Liver (tissue), 8 donors: ENCODE measurements at regions not wholly inside any gene's neighbourhood (a gene's known extent, or its start where the extent isn't known, plus 50 kb on each side); places are given as distances from the start of the nearest gene placed in this dataset.

Source experiments
- DNase-seq: peaks from one replicate; pipeline ENCODE4 v3.0.0-alpha.2; 2017; ENCODE audit warnings: low spot score
- H3K27ac ChIP-seq, 2 donors: one replicate each; pipeline ENCODE4 v1.7.0; 2013; ENCODE audit warnings: inconsistent platforms in 2 of 2, low read length in 2 of 2, control low read depth in 1 of 2, low read depth in 1 of 2, mild to moderate bottlenecking in 1 of 2
- H3K27me3 ChIP-seq, 4 donors: one replicate each; pipeline versions ENCODE4 v1.6.1 to v1.7.0; 2013; ENCODE audit warnings: low read length in 3 of 4, inconsistent platforms in 1 of 4, mild to moderate bottlenecking in 1 of 4, moderate library complexity in 1 of 4; ENCODE audit not compliant: control insufficient read depth in 4 of 4, insufficient read depth in 4 of 4
- H3K36me3 ChIP-seq, 4 donors: one replicate each; pipeline versions ENCODE4 v1.6.1 to v1.7.0; 2013; ENCODE audit warnings: low read length in 3 of 4, mild to moderate bottlenecking in 3 of 4, low read depth in 1 of 4, moderate library complexity in 1 of 4; ENCODE audit not compliant: control insufficient read depth in 4 of 4, insufficient read depth in 3 of 4
- H3K4me1 ChIP-seq, 4 donors: one replicate each; pipeline versions ENCODE4 v1.6.1 to v1.7.0; 2013; ENCODE audit warnings: low read length in 3 of 4, mild to moderate bottlenecking in 3 of 4, moderate library complexity in 1 of 4; ENCODE audit not compliant: control insufficient read depth in 4 of 4, insufficient read depth in 4 of 4
- H3K4me3 ChIP-seq, 3 donors: one replicate each; pipeline versions ENCODE4 v1.6.1 to v1.7.0; 2013; ENCODE audit warnings: low read length in 3 of 3, control low read depth in 1 of 3, low read depth in 1 of 3, mild to moderate bottlenecking in 1 of 3
- H3K9ac ChIP-seq, 2 donors: one replicate each; pipeline ENCODE4 v1.7.0; 2013; ENCODE audit warnings: low read length in 2 of 2, mild to moderate bottlenecking in 2 of 2, moderate library complexity in 2 of 2, control low read depth in 1 of 2, low read depth in 1 of 2
- H3K9me3 ChIP-seq, 4 donors: one replicate each; pipeline versions ENCODE4 v1.6.1 to v1.7.0; 2013; ENCODE audit warnings: low read length in 3 of 4; ENCODE audit not compliant: control insufficient read depth in 4 of 4
- FOXA1 ChIP-seq: IDR thresholded peaks from 2 replicates; pipeline ENCODE4 v1.6.1; 2016; ENCODE audit warnings: antibody characterized with exemption
- FOXA2 ChIP-seq: IDR thresholded peaks from 2 replicates; pipeline ENCODE4 v1.6.1; 2016; ENCODE audit warnings: antibody characterized with exemption
- GABPA ChIP-seq, 2 donors: IDR thresholded peaks in 1 of 2; conservative IDR thresholded peaks in 1 of 2; 2 replicates each; pipeline ENCODE4 v1.6.1; 2016; ENCODE audit warnings: antibody characterized with exemption in 2 of 2, mild to moderate bottlenecking in 1 of 2, moderate library complexity in 1 of 2
- HNF4A ChIP-seq, 2 donors: conservative IDR thresholded peaks; 2 replicates each; pipeline ENCODE4 v1.6.1; 2016; ENCODE audit warnings: antibody characterized with exemption in 2 of 2, mild to moderate bottlenecking in 2 of 2
- HNF4G ChIP-seq: IDR thresholded peaks from 2 replicates; pipeline ENCODE4 v1.6.1; 2016; ENCODE audit warnings: antibody characterized with exemption
- JUND ChIP-seq, 2 donors: IDR thresholded peaks; 2 replicates each; pipeline ENCODE4 v1.6.1; 2016; ENCODE audit warnings: antibody characterized with exemption in 2 of 2
- NR2F2 ChIP-seq: IDR thresholded peaks from 2 replicates; pipeline ENCODE4 v1.6.1; 2016; ENCODE audit warnings: antibody characterized with exemption
- RAD21 ChIP-seq, 2 donors: IDR thresholded peaks; 2 replicates each; pipeline ENCODE4 v1.6.1; 2016; ENCODE audit warnings: antibody characterized with exemption in 2 of 2, mild to moderate bottlenecking in 2 of 2
- RXRA ChIP-seq, 2 donors: IDR thresholded peaks; 2 replicates each; pipeline ENCODE4 v1.6.1; 2017 to 2018; ENCODE audit warnings: antibody characterized with exemption in 2 of 2, mild to moderate bottlenecking in 1 of 2
- SP1 ChIP-seq: IDR thresholded peaks from 2 replicates; pipeline ENCODE4 v1.6.1; 2018; ENCODE audit warnings: antibody characterized with exemption, mild to moderate bottlenecking
- TAF1 ChIP-seq: conservative IDR thresholded peaks from 2 replicates; pipeline ENCODE4 v1.6.1; 2016; ENCODE audit warnings: antibody characterized with exemption, mild to moderate bottlenecking
- YY1 ChIP-seq: IDR thresholded peaks from 2 replicates; pipeline ENCODE4 v1.6.1; 2016; ENCODE audit warnings: antibody characterized with exemption, mild to moderate bottlenecking
- WGBS: extraction: QIAGEN DNeasy Blood & Tissue Kit; methylation state at CpG from one replicate; pipeline ENCODE4 v1.1.7; 2013; 5-methylcytosine and 5-hydroxymethylcytosine counted together
- TF ChIP-seq, protein P1 (sequence below): IDR thresholded peaks from 2 replicates; pipeline ENCODE4 v1.6.1; 2016; ENCODE audit warnings: antibody characterized with exemption
- TF ChIP-seq, protein P2 (sequence below): fragments of 150-350 bp; IDR thresholded peaks from 2 replicates; pipeline ENCODE4 v1.5.1; 2017; ENCODE audit warnings: improper control_type of control experiment, low read depth, low read length; ENCODE audit not compliant: missing input control
- TF ChIP-seq, protein P3 (sequence below): IDR thresholded peaks from 2 replicates; pipeline ENCODE4 v1.6.1; 2016; ENCODE audit warnings: antibody characterized with exemption
- TF ChIP-seq, protein P4 (sequence below): IDR thresholded peaks from 2 replicates; pipeline ENCODE4 v1.6.1; 2016; ENCODE audit warnings: antibody characterized with exemption
- TF ChIP-seq, protein P5 (sequence below): IDR thresholded peaks from 2 replicates; pipeline ENCODE4 v1.6.1; 2016; ENCODE audit warnings: antibody characterized with exemption, mild to moderate bottlenecking
- donor health status: healthy.
- donor health status: healthy.
- donor health status: healthy.
- donor health status: healthy.
- donor health status: healthy.

DNA sequence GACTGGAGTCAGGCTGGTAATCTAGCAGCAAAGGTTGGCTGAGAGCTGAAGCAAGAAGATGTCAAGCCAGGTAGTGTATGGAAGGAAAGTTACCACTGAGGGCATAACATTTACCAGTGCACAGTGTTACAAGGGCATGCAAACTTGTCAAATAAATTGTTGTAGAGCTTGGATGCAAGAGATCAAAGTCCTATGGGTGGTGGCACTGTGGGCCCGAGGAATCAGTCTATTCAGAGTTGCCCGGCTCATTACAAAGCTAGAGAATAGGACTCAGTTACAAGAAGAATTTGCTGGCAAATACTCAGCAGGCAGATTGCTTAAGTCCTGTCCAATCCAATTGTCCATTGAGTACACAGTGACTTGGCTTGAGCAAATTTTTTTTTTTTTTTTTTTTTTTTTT lies 2043.8 kb downstream of the ARAP2 start (continued):
- TF ChIP-seq, protein P1, sequence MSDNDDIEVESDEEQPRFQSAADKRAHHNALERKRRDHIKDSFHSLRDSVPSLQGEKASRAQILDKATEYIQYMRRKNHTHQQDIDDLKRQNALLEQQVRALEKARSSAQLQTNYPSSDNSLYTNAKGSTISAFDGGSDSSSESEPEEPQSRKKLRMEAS, result peak; percentile 72

DNA sequence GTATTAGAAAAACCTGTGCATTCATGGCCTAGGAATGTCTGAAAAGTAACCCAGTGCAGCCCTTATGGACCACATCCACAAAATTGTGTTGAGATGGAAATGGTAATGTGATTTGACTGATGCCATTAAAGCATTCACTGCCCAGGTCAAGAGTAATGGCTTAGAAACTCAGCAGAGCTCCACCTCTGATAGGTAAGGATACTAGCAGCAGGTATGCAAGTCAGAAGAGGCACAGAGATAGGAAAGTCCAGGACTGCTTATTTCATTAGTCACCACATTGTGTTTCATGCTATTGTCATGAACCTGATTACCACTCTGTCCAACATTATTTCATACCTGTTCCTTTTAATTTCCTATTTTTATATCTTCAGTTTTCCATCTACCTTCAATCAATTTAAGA lies 2042.2 kb downstream of the ARAP2 start:
- DNase-seq, result no peak
- H3K27me3 ChIP-seq, result no peaks in the 10 kb centered on the region
- TF ChIP-seq GABPA (IDR thresholded peaks at IDR 0.05 in 1 of 2, conservative IDR thresholded peaks at IDR 0.05 in 1 of 2) (no peak), JUND (IDR thresholded peaks at IDR 0.05) (no peak), YY1 (no peak), HNF4A (conservative IDR thresholded peaks at IDR 0.05) (no peak), RAD21 (IDR thresholded peaks at IDR 0.05) (no peak), RXRA (IDR thresholded peaks at IDR 0.05) (no peak), FOXA2 (no peak), FOXA1 (no peak), TAF1 (no peak), NR2F2 (no peak)
- TF ChIP-seq, protein P1, result no peak
- TF ChIP-seq, protein P2, sequence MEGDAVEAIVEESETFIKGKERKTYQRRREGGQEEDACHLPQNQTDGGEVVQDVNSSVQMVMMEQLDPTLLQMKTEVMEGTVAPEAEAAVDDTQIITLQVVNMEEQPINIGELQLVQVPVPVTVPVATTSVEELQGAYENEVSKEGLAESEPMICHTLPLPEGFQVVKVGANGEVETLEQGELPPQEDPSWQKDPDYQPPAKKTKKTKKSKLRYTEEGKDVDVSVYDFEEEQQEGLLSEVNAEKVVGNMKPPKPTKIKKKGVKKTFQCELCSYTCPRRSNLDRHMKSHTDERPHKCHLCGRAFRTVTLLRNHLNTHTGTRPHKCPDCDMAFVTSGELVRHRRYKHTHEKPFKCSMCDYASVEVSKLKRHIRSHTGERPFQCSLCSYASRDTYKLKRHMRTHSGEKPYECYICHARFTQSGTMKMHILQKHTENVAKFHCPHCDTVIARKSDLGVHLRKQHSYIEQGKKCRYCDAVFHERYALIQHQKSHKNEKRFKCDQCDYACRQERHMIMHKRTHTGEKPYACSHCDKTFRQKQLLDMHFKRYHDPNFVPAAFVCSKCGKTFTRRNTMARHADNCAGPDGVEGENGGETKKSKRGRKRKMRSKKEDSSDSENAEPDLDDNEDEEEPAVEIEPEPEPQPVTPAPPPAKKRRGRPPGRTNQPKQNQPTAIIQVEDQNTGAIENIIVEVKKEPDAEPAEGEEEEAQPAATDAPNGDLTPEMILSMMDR, result no peak
- TF ChIP-seq, protein P3, sequence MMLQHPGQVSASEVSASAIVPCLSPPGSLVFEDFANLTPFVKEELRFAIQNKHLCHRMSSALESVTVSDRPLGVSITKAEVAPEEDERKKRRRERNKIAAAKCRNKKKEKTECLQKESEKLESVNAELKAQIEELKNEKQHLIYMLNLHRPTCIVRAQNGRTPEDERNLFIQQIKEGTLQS, result no peak
- TF ChIP-seq, protein P4, sequence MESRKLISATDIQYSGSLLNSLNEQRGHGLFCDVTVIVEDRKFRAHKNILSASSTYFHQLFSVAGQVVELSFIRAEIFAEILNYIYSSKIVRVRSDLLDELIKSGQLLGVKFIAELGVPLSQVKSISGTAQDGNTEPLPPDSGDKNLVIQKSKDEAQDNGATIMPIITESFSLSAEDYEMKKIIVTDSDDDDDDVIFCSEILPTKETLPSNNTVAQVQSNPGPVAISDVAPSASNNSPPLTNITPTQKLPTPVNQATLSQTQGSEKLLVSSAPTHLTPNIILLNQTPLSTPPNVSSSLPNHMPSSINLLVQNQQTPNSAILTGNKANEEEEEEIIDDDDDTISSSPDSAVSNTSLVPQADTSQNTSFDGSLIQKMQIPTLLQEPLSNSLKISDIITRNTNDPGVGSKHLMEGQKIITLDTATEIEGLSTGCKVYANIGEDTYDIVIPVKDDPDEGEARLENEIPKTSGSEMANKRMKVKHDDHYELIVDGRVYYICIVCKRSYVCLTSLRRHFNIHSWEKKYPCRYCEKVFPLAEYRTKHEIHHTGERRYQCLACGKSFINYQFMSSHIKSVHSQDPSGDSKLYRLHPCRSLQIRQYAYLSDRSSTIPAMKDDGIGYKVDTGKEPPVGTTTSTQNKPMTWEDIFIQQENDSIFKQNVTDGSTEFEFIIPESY, result no peak
- no peak overlapping the region for H3K9ac ChIP-seq
- peaks cover 0 to 9% (median 1%) of the 10 kb centered on the region in 4 donors for H3K9me3 ChIP-seq
- H3K4me3 ChIP-seq, result no peak overlapping the region
- no peaks in the 10 kb centered on the region for H3K36me3 ChIP-seq
- peaks cover 0 to 7% (median 0%) of the 10 kb centered on the region in 4 donors for H3K4me1 ChIP-seq
- H3K27ac ChIP-seq, result no peak overlapping the region

DNA sequence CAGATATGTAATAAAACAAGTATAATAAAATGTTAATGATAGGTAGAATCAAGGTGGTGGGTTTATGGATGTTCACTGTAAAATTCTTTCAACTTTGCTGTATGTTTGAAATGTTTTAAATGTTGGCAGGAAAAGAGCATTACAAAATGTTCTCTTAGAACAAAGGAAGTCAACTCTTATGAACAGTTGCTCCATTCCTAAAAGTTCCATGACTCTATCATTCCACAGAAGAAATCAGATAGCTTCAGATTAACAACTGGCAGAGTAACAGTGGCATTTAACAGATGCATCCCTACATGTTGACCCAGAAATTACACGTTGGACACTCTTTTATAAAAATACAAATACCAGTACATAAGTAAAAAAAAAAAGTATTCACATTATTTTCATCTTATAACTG lies 2023.7 kb downstream of the ARAP2 start:
- 47% methylated on average over 1 of the region's 1 CpG for WGBS
- DNase-seq, result no peak
- no peak overlapping the region for H3K27ac ChIP-seq
- no peaks in the 10 kb centered on the region for H3K27me3 ChIP-seq
- H3K4me1 ChIP-seq, result no peaks in the 10 kb centered on the region
- H3K4me3 ChIP-seq, result no peak overlapping the region
- H3K9me3 ChIP-seq, result no peaks in the 10 kb centered on the region
- H3K36me3 ChIP-seq, result no peaks in the 10 kb centered on the region
- no peak overlapping the region for H3K9ac ChIP-seq
- no peak for TF ChIP-seq TAF1
- no peak for TF ChIP-seq SP1
- TF ChIP-seq JUND (IDR thresholded peaks at IDR 0.05), result no peak
- TF ChIP-seq NR2F2, result no peak
- TF ChIP-seq, protein P5, sequence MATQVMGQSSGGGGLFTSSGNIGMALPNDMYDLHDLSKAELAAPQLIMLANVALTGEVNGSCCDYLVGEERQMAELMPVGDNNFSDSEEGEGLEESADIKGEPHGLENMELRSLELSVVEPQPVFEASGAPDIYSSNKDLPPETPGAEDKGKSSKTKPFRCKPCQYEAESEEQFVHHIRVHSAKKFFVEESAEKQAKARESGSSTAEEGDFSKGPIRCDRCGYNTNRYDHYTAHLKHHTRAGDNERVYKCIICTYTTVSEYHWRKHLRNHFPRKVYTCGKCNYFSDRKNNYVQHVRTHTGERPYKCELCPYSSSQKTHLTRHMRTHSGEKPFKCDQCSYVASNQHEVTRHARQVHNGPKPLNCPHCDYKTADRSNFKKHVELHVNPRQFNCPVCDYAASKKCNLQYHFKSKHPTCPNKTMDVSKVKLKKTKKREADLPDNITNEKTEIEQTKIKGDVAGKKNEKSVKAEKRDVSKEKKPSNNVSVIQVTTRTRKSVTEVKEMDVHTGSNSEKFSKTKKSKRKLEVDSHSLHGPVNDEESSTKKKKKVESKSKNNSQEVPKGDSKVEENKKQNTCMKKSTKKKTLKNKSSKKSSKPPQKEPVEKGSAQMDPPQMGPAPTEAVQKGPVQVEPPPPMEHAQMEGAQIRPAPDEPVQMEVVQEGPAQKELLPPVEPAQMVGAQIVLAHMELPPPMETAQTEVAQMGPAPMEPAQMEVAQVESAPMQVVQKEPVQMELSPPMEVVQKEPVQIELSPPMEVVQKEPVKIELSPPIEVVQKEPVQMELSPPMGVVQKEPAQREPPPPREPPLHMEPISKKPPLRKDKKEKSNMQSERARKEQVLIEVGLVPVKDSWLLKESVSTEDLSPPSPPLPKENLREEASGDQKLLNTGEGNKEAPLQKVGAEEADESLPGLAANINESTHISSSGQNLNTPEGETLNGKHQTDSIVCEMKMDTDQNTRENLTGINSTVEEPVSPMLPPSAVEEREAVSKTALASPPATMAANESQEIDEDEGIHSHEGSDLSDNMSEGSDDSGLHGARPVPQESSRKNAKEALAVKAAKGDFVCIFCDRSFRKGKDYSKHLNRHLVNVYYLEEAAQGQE, result no peak
- no peak for TF ChIP-seq HNF4G
- TF ChIP-seq, protein P1, result no peak
- TF ChIP-seq, protein P2, result no peak
- no peak for TF ChIP-seq HNF4A (conservative IDR thresholded peaks at IDR 0.05)
- TF ChIP-seq GABPA (IDR thresholded peaks at IDR 0.05 in 1 of 2, conservative IDR thresholded peaks at IDR 0.05 in 1 of 2), result no peak
- TF ChIP-seq RAD21 (IDR thresholded peaks at IDR 0.05), result no peak
- TF ChIP-seq, protein P3, result no peak
- no peak for TF ChIP-seq RXRA (IDR thresholded peaks at IDR 0.05)
